ENCODE measurements at regions not wholly inside any gene's neighbourhood (a gene's known extent, or its start where the extent isn't known, plus 50 kb on each side); places are given as distances from the start of the nearest gene placed in this dataset.
"Not testable (repeated sequence)": the region's sequence is repeated elsewhere in the genome, so short reads cannot be mapped to it uniquely, and the experiment has no call there.

- TF ChIP-seq CTCF, POLR2A (IDR thresholded peaks at IDR 0.05): not testable (repeated sequence)
Observed at GRCh38 chr22:23433127-23434005, 146.7 kb downstream of the IGLL1 start.

Data from lower leg skin (tissue), 3 donors.